GM18873 (cell line): ENCODE measurements at regions not wholly inside any gene's neighbourhood (a gene's known extent, or its start where the extent isn't known, plus 50 kb on each side); places are given as distances from the start of the nearest gene placed in this dataset.
A peak's percentile ranks its signal among the peaks of the same experiment; 100 is the strongest.
"Not testable (repeated sequence)": the region's sequence is repeated elsewhere in the genome, so short reads cannot be mapped to it uniquely, and the experiment has no call there.

Experiments used
- ATAC-seq: cut with Tn5 transposase; IDR thresholded peaks from one replicate; pipeline ENCODE4 v1.9.1; 2021; ENCODE audit warnings: mild to moderate bottlenecking, moderate library complexity, moderate number of reproducible peaks; ENCODE audit not compliant: unreplicated experiment, low FRiP score

DNA sequence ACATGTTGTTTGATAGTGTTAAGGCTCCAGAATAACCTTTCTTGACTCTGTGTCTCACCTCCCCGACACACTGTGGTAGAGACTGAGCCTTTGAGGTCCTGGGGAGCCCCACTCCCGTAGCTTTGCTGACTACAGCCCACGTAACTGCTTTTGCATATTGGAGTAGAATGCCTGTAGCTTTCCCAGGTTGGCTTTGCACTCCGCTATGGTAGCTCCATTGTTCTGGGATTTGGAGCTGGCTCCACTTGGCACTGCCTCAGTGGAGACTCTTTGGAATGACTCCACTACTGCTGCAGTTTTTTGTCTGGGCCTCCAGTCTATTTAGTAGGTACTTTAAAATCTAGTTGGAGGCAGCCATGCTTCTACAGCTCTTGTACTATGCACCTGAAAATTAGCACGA lies 56.2 kb upstream of the ANXA1 start:
- ATAC-seq, result no peak

DNA sequence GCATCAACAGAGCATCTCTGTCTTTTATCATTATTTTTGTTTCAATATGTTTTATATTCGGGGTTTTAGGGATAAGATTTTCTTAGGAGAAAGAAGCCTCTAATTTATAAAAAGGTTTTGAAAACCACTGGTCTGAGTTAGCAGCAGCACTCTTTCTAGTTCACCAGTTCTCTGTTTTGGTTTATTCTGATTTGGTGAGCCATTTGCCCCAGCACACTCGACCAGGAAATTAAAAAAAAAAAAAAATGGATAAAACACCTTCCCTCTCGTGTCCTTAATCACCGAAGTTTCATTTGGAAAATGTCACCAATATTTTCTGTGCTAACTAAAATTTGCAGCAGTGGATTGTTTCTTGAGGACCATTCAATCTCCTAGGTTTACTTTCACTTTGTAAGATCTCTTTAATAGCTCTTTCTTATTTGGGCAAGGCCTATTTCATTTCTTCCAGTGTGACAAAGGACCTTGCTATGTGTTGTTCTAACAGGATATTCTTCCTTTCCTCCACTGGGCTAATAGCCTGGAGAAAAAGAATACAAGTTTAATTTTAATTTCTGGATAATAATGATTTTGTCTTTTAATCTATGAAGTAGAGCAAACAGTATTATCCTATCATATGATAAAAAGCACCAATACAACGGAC lies 57.8 kb upstream of the ANXA1 start:
- no peak for ATAC-seq

DNA sequence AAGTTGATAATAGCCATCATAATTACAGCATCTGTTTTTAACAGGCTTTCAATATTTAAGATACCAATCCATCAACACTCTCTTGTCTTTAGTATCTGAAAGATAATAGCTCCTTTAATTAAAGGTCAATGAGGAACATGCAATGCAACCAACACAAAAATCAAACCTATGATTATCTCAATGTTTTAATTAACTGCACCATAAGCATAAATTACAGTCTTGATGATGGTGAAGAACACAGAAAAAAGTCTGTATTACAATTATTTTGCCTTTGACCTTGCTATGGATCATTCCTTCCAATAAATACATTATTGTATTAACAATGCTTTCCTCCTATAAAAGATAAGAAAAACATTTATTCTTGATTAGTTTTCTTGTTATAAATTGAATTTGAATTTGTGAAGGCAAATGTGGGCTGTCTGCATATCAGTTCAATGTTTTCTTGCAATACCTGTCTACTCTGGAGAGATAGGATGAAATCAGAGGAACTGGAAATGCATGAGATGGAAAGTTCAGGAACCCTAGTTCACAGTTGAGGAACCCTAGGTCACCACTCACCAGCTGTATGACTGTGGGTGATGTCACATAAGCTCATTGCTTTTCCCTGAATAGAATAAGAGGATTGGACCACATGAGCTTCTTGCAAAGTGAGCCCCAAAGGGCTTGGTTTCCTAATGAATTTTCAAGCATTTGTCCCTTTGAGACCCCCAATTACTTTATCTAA lies 58.5 kb upstream of the ANXA1 start:
- ATAC-seq, result no peak

DNA sequence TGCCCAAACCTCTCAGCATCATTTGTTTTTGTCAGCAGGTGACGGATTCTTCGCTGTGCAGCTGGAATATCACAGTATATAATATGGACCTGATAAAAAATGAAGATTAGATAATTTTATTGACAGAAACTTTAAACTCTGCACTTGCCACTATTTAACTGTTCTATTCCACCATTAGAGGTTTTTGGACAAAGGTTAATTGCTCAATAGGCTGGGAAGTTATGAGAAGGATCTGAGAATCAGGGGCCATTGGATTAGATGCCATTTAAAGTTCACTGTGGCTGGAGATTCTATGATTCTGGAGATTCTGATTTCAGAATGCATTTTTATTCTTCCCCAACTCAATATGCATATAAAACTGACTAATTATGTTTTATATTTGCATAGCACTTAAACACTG lies 59.8 kb upstream of the ANXA1 start:
- ATAC-seq, result no peak

DNA sequence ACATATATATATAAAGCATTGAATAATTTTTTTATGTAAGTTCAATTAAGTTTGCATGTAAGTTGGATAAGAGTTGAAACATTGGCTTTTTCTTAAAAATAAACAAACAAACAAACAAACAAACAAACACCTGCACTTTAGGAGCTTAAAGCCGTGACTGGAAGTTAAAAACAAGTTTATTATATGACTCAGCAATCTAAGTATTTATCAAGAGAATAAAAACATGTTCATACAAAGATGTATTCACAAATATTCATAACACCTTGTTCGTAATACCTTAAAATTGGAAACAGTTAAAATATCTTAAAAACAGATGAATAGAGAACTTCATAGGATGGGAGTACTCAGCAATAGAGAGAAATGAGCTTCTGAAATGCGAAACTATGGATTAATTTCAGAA lies 61.5 kb upstream of the ANXA1 start:
- no peak for ATAC-seq

DNA sequence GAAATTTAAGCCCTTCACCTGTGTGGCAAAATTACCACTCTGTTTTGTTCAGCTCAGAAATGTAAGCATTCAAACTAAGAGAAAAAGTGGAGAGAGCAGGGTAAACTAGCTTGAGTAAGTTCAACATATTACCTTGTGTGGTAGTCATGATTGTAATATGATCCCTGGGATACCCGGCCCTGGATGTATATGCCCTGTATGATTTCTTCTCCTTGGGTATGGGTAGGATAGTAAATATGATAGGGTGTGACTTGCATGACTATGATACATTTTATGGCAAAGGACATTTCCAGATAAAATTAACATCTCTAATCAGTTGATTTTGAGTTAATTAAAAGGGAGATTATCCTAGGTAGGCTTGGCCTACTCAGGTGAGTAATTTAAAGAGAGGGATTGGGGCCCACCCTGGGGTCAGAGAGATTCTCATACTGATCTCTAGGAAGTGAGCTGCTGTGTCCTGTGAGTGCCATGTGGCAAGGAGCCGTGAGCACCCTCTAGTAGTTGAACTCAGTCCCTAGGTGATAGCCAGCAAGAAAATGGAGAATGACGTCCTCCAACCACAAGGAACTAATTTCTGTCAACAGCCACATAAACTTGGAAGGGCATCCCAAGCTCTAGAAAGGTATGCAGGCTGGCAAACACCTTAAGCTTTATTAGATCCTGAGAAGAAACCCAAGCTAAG lies 62.2 kb upstream of the ANXA1 start:
- no peak for ATAC-seq

DNA sequence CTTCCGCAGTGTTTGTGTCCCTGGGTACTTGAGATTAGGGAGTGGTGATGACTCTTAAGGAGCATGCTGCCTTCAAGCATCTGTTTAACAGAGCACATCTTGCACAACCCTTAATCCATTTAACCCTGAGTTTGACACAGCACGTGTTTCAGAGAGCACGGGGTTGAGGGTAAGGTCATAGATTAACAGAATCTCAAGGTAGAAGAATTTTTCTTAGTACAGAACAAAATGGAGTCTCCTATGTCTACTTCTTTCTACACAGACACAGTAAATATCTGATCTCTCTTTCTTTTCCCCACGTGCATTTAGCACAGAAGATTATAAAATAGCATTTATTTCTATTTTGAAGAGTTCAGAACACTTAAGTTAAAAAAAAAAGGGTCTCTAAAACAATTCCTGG lies 63.8 kb upstream of the ANXA1 start:
- ATAC-seq, result not testable (repeated sequence)

DNA sequence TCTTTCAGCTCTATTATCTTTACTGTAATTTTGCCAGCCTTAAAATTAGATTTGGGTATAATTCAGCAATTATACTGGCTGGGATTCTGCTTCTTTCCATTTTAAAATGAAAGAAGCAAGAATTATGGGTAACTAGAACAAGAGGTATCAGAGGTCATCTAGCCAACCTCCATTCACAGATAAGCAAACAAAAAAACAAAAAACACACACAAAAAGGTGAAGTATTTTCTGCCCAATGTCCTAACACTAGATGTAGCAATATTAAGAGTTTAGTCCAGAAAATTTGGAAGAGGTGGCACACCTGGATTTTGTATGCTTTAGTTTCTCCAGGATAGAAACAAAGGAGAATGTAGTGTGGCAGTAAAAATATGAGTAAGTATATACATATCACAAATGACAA lies 68.1 kb upstream of the ANXA1 start:
- no peak for ATAC-seq

DNA sequence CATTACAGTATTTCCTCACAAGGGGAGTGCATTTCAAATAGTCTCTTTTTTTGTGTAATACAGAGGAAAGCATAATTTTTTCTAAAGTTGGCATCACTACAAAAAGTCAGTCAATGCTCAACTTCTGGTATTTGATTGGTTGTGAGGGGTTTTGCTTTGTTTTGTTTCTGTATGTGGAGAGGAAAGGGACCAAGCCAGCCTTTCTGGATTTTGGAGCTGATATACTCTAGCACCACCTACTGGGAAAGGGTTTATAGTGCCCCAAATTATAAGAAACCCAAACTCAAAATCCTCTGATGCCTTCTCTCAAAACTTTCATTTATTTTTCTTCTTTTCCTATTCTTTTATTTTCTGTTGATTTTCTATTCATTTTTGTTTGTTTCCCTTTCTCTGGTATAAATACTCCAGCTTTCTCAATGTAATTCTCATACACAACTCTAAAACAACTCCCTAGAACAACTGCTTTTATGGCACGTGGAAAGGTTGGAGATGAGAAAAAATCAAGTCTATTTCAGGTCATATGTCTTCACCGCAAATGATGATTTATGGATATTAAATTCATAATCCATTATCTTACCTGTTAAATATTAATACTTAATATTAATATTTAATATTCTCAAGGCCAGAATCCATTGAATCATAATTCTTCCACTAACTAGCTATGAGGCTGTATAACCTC lies 69.5 kb upstream of the ANXA1 start:
- ATAC-seq, result peak; percentile 63

DNA sequence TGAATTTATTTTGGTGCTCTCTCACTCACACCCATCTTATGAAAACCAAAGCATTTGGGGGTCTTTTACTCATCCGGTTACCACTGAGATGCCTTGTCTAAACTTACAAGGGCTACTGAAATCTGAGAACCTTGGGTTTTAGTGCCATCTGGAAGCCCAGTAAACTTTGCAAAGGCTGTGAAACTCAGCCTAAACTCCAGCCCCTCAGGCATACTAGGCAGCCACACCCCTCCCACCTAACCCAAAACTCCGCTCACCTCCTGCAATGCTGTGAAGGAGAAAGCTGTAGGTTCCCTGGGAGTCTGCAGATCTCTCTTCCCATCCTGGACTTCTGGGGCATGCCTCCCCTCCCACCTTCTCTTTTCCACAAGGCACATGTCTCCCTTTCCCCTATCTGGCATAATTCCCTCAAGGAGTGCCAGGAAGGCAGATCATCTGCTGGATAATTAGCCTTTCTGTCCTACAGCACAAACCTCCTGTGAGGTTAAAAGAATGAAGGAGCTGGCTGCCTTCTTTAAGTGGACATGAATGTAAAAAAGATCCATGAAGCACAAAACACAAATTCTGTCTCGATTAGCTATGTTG lies 71.5 kb upstream of the ANXA1 start:
- ATAC-seq, result no peak

DNA sequence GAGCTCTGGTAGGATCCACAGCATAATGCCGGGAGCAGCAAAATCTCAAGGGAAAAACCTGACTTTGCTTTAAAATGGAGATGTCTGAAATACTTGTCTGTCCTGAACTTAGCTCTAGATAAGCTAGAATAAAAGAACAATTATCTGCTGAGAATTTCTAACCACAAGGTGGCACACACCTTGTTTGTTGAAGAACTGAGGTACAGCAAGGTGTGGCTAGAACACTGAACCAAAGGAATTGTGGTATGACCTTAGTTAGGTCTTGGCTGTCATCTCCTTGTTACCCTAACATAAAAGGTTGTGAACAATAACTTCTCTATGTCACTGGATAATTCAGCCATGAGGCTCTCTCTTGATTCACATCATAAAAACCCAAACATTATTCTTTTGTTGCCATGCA lies 72.3 kb upstream of the ANXA1 start:
- no peak for ATAC-seq

DNA sequence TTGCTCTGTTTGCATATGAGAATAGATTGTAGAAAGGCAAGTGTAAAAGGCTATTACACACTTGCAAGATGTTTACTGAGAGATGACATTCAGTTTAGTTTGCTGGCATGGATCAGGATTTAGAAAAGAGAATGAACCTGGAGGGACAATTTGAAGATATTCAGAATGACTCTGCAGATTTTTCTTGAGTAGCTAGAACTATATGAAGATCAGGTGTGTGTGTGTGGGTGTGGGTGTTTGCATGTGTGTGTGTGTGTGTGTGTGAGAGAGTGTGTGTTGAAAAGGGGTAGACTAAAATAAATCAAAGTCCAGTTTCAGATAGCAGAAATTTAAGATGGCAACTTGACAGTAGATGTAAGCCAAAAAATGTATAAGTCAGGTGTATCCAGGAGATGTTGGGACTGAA lies 74.0 kb upstream of the ANXA1 start:
- no peak for ATAC-seq

DNA sequence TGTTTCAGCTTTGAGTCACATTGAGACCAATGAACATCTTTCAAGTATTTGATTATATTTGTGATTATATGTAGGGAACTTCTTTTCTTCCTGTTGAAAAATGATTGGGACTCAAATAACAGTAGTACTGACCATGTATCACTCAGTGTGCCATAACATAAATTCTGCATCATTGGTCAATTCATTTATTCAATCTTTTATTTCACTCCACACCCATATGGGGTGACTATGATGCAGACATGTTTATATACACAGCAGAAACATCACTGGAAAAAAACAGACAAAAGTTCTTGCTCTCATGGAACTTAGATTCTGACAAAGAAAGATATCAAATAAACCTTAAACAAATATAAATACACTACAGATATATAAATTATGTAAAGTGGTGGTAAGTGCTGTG lies 74.7 kb upstream of the ANXA1 start:
- ATAC-seq, result no peak

DNA sequence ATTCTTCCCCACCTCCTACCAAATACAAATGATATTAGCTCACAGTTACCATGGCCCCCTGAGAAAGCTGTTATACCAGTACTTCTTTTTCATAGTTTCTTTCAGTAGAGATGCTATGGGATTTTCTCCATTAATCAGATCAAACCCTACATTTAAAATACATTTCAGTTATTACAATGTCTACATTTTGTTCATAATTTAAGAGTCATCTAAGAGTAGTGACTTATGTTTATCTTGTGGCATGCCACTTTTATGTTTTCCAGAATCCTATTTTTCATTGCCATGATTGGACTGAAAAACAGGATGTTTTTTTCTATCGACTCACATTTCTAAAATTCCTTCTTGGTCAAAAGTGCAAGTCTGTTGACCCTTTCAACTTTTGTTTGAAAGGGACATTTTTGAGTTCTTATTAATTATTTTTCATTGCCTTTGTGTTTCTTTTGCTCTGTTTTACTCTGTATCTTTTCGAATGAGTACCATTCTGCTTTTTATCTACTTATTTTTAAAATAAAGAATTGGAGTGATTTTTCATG lies 77.4 kb upstream of the ANXA1 start:
- no peak for ATAC-seq

DNA sequence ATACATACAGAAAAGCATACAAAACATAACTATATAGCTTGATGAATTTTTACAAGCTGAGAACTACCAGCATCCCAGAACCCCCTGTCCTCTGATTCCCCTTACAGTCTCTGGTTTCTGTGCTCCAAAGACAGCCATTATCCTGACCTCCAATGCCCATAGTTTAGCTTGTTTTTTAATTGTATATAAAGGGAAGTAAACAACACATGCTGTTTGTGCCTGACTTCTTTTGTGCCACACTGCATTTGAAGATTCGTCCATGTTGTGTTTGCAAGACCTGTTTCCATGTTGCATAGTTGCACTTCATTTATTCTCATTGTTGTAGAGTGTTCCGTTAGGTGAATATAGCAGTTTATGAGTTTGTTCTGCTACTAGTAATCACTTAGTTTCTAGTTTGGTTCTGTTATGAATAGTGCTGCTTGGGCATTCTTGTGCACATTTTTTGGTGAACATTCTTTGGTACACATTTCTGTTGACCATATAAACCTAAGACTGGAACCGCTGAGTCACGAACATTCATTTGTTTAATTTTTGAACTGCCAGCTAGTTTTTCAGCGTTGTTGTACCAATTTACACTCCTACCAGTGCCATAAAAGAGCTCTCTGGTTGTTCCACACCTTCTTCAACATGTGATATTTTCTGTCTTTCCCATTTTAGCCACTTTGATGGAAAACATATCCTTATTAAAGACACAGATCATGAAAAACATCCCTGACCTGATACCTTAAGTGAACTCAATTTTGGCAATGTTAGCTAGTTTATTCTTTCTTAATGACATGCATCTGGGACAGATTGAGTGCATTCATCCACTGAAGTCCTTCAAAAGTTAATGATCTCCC lies 78.1 kb upstream of the ANXA1 start:
- ATAC-seq, result no peak

DNA sequence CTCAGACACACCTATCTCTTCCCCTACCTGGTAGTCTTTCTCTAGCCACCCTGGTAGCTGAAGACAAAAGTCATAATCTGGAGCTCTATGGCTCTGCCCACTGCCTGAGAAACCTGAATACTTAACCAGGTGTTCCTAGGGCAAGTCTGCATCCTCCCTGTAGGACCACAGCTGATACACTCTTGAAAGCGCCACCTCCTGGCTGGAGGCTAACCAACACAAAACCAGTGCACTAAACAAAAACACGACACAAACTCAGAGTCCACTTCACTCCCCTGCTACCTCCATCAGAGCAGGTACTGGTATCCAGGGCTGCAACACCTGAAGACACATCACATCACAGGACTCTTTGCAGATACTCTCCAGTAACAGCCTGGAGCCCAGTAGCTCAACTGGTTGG lies 84.6 kb upstream of the ANXA1 start:
- no peak for ATAC-seq

DNA sequence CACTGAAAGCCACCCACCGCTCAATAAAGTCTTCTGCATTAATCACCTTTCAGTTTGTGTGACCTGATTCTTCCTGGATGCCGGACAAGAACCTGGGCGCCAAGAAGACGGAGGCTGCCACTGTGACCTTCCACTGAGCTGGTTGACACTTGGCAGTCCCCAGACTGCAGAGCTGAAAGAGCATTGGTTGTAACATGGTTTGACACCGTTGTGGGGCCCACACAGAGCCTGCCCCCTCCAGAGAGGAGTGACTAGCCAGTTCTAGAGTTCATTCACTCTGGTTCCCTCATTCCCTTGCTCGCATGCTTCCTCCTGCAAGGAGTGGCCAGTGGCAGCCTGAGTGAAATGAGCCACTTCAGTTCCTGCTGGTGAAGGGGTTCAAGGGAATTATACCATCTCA lies 86.2 kb upstream of the ANXA1 start:
- no peak for ATAC-seq

DNA sequence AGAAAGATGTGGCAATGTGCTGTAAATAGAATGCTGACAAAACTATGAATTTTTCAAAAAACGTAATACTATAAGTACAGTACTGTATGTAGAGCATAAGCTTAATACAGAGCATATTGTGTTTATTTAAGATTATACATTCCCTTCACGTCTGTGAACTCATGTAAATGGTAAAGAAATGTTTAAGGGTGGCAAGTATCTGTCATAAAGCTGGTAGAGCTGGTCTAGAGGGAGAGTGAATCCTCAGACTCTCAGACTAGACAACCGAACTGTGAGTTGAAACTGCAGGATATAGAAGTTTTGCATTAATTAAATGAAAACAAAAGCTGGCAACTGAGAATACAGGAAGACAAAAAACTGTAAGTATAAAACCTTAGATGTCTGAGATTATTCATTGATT lies 87.3 kb upstream of the ANXA1 start:
- ATAC-seq, result no peak

DNA sequence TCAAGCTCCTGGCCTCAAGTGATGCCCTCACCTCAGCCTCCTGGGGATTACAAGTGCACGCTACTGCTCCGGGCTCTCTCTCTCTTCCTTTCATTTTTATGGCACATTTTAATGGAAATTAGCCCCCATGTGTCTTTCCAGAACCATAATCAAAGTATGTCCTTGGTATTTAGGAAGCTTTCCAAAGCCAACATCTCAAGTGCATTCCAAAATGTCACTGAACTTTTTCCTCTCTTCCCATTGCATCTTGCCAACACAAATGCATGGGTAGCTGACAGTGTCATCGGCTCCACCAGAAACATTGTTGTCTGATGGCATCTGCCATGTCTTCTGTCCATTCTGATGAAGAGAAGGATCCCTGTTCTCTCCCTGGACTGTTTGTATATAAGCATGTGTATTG lies 90.5 kb upstream of the ANXA1 start:
- ATAC-seq, result no peak

DNA sequence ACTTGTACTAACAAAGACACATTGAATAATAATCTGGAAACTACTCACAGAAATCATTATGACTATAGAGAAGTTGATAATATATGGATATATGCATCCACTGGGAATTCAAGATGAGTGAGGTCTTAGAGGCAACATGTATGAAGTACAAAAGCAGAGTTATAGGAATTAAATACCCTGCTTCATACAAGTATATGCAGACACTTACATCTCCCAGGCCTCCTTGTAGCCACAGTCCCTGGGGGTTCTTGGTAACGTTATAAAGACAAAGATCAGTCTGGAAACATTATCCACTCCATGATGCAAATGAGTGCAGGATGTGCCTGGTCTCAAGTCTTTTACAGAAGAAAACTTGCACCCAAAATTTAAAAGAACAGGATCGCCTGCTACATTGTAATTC lies 92.4 kb upstream of the ANXA1 start:
- ATAC-seq, result no peak
